Uterus (tissue), 2 donors: ENCODE measurements at regions not wholly inside any gene's neighbourhood (a gene's known extent, or its start where the extent isn't known, plus 50 kb on each side); places are given as distances from the start of the nearest gene placed in this dataset.

ENCODE experiments used
- CTCF ChIP-seq, 4 experiments: fragments of 200-600 bp in 2 of 4; fragments of 450-650 bp in 2 of 4; sonication (generic) in 2 of 4; IDR thresholded peaks; one replicate each; pipeline ENCODE4 v1.5.1; 2016 to 2019; ENCODE audit warnings: antibody characterized with exemption in 4 of 4, mild to moderate bottlenecking in 2 of 4, moderate library complexity in 1 of 4
- POLR2A ChIP-seq, 2 donors: fragments of 450-650 bp; IDR thresholded peaks; one replicate each; pipeline ENCODE4 v1.6.1; 2016; ENCODE audit warnings: antibody characterized with exemption in 2 of 2, mild to moderate bottlenecking in 1 of 2, moderate library complexity in 1 of 2

DNA sequence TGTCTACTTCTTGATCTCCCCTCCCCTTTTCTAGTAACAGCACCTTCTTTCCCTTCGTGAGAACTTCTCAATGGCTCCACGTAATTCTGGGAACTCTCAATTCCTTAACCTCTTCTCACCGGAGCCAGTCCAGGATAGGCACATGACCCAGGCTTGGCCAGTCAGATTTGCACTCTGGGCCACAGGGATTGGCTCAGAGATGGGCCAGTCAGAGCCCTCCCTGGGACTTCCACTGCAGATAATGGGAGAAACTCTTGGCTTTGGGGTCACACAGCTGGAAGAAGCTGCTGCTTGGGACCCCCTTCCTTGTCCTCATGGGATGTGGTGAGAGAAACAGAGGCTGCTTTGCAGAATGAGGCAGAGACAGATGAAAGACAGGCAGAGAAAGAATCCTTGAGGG, 302.3 kb downstream of the PTPRU start:
- no peak for TF ChIP-seq CTCF (IDR thresholded peaks at IDR 0.05)
- no peak for TF ChIP-seq POLR2A (IDR thresholded peaks at IDR 0.05)
